Endodermal cell (in vitro differentiated cells): ENCODE measurements at regions not wholly inside any gene's neighbourhood (a gene's known extent, or its start where the extent isn't known, plus 50 kb on each side); places are given as distances from the start of the nearest gene placed in this dataset.

ENCODE experiments used
- DNase-seq: peaks from one replicate; pipeline ENCODE4 v3.0.0-alpha.2; 2017
- H3K27ac ChIP-seq: 2 replicates; pipeline ENCODE4 v1.5.1; 2013; ENCODE audit warnings: mild to moderate bottlenecking, low read depth, low read length, moderate library complexity
- H3K27me3 ChIP-seq: 2 replicates; pipeline ENCODE4 v1.6.1; 2013; ENCODE audit warnings: mild to moderate bottlenecking, low read length, moderate library complexity; ENCODE audit not compliant: insufficient read depth, control insufficient read depth, poor library complexity, severe bottlenecking
- H3K36me3 ChIP-seq: 2 replicates; pipeline ENCODE4 v1.7.0; 2013; ENCODE audit warnings: mild to moderate bottlenecking, low read length, moderate library complexity; ENCODE audit not compliant: control insufficient read depth, insufficient read depth
- H3K4me1 ChIP-seq: one replicate; pipeline ENCODE4 v1.7.0; 2013; ENCODE audit warnings: low read length; ENCODE audit not compliant: control insufficient read depth, insufficient read depth
- H3K4me3 ChIP-seq: 2 replicates; pipeline ENCODE4 v1.5.1; 2013; ENCODE audit warnings: mild to moderate bottlenecking, low read length, moderate library complexity
- H3K9ac ChIP-seq: 2 replicates; pipeline ENCODE4 v1.6.1; 2013; ENCODE audit warnings: mild to moderate bottlenecking, low read length, moderate library complexity; ENCODE audit not compliant: poor library complexity, severe bottlenecking; ENCODE audit errors: extremely low read depth
- H3K9me3 ChIP-seq: 2 replicates; pipeline ENCODE4 v1.6.1; 2013; ENCODE audit warnings: mild to moderate bottlenecking, low read length, moderate library complexity; ENCODE audit not compliant: control insufficient read depth
- H3K27ac Mint-ChIP-seq: 2 replicates; pipeline ENCODE4 v1.8.0; 2020; ENCODE audit warnings: mixed read lengths
- H3K27me3 Mint-ChIP-seq: 2 replicates; pipeline ENCODE4 v1.8.0; 2021; ENCODE audit warnings: mild to moderate bottlenecking, mixed read lengths; ENCODE audit not compliant: insufficient read depth
- H3K36me3 Mint-ChIP-seq: 2 replicates; pipeline ENCODE4 v1.8.0; 2020; ENCODE audit warnings: low read depth, mixed read lengths
- H3K4me1 Mint-ChIP-seq: 2 replicates; pipeline ENCODE4 v1.8.0; 2020; ENCODE audit warnings: mixed read lengths
- H3K4me3 Mint-ChIP-seq: 2 replicates; pipeline ENCODE4 v1.8.0; 2020; ENCODE audit warnings: mild to moderate bottlenecking, moderate library complexity, mixed read lengths
- H3K9me3 Mint-ChIP-seq: 2 replicates; pipeline ENCODE4 v1.8.0; 2020; ENCODE audit warnings: mild to moderate bottlenecking, mixed read lengths
- WGBS, 2 experiments: methylation state at CpG; one replicate each; pipeline versions ENCODE4 v1.1.5 to v1.1.7; 2013; ENCODE audit warnings: missing lambda C conversion rate in 2 of 2, mixed read lengths in 1 of 2; ENCODE audit not compliant: insufficient coverage in 1 of 2, insufficient read length in 1 of 2; 5-methylcytosine and 5-hydroxymethylcytosine counted together
- TF ChIP-seq, protein P1 (sequence below): fragments of 200-600 bp; sonication (generic); conservative IDR thresholded peaks from 2 replicates; pipeline ENCODE4 v1.5.0; 2021; ENCODE audit warnings: antibody characterized with exemption, mild to moderate bottlenecking

DNA sequence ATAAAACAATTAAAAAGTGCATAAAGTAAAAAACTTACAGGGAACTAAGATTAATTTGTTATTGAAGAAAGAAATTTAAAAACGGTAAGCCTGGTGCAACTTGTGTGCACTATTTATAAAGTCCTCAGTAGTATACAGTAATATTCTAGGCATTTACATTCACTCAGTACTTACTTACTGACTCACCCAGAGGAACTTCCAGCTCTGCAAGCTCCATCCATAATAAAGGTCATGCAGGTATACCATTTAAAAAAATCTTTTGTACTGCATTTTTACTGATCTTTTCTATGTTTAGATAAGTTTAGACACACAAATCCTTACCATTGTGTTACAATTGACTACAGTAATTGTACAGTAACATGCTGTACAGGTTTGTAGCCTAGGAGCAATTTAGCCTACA, 51.5 kb upstream of the NXPH2 start:
- TF ChIP-seq, protein P1, sequence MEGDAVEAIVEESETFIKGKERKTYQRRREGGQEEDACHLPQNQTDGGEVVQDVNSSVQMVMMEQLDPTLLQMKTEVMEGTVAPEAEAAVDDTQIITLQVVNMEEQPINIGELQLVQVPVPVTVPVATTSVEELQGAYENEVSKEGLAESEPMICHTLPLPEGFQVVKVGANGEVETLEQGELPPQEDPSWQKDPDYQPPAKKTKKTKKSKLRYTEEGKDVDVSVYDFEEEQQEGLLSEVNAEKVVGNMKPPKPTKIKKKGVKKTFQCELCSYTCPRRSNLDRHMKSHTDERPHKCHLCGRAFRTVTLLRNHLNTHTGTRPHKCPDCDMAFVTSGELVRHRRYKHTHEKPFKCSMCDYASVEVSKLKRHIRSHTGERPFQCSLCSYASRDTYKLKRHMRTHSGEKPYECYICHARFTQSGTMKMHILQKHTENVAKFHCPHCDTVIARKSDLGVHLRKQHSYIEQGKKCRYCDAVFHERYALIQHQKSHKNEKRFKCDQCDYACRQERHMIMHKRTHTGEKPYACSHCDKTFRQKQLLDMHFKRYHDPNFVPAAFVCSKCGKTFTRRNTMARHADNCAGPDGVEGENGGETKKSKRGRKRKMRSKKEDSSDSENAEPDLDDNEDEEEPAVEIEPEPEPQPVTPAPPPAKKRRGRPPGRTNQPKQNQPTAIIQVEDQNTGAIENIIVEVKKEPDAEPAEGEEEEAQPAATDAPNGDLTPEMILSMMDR = no peak
- peaks cover 5% of the 10 kb centered on the region for H3K27me3 Mint-ChIP-seq
- no peaks in the 10 kb centered on the region for H3K36me3 Mint-ChIP-seq
- Histone ChIP-seq H3K36me3 (no peaks in the 10 kb centered on the region), H3K4me1 (no peaks in the 10 kb centered on the region), H3K9ac (no peak overlapping the region), H3K9me3 (no peaks in the 10 kb centered on the region), H3K4me3 (no peak overlapping the region), H3K27me3 (no peaks in the 10 kb centered on the region), H3K27ac (no peak overlapping the region)
- no peak for DNase-seq
- no peak overlapping the region for H3K27ac Mint-ChIP-seq
- no peak overlapping the region for H3K4me3 Mint-ChIP-seq
- no peaks in the 10 kb centered on the region for H3K9me3 Mint-ChIP-seq
- WGBS, 2 experiments = 89% methylated on average over 1 of the region's 1 CpG; no CpG with 5 or more reads in 1 of the 2 experiments
- peaks cover 3% of the 10 kb centered on the region for H3K4me1 Mint-ChIP-seq

GRCh38 chr2:138831154-138831553, 51.0 kb upstream of the NXPH2 start:
- Mint-ChIP-seq H3K36me3 (no peaks in the 10 kb centered on the region), H3K4me1 (peaks cover 3% of the 10 kb centered on the region), H3K4me3 (no peak overlapping the region), H3K27me3 (peaks cover 5% of the 10 kb centered on the region), H3K27ac (no peak overlapping the region), H3K9me3 (no peaks in the 10 kb centered on the region)
- H3K36me3 ChIP-seq = no peaks in the 10 kb centered on the region
- no peaks in the 10 kb centered on the region for H3K9me3 ChIP-seq
- WGBS, 2 experiments = 82% methylated on average over 1 of the region's 2 CpGs; no CpG with 5 or more reads in 1 of the 2 experiments
- TF ChIP-seq, protein P1 = no peak
- H3K27ac ChIP-seq = no peak overlapping the region
- no peak overlapping the region for H3K9ac ChIP-seq
- H3K27me3 ChIP-seq = no peaks in the 10 kb centered on the region
- DNase-seq = no peak
- H3K4me3 ChIP-seq = no peak overlapping the region
- no peaks in the 10 kb centered on the region for H3K4me1 ChIP-seq

DNA sequence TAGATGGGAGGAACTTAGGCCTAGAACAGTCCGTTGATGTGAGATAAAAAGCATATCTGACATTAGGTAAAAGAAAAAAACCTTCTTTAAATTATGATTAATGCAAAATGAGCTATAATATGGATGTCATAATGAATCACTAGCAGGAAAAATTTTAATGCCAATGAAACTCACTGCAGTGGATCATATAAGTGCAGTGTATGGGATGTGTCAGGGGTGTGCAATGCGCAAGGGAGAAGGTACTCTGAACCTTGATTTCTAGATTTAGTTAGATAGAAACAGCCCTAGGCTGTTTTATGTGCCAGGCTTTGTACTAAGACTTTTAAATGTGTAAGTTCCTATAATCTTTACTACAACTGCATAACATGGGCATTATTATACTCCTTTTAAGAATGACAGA, 50.4 kb upstream of the NXPH2 start:
- TF ChIP-seq, protein P1 = no peak
- Histone ChIP-seq H3K4me1 (no peaks in the 10 kb centered on the region), H3K9me3 (no peaks in the 10 kb centered on the region), H3K27me3 (no peaks in the 10 kb centered on the region), H3K9ac (no peak overlapping the region), H3K4me3 (no peak overlapping the region), H3K27ac (no peak overlapping the region), H3K36me3 (no peaks in the 10 kb centered on the region)
- WGBS, 2 experiments = 93 to 100% methylated on average over 1 to 2 of the region's 2 CpGs
- H3K27ac Mint-ChIP-seq = no peak overlapping the region
- no peak for DNase-seq
- no peaks in the 10 kb centered on the region for H3K9me3 Mint-ChIP-seq
- peaks cover 3% of the 10 kb centered on the region for H3K4me1 Mint-ChIP-seq
- H3K27me3 Mint-ChIP-seq = peaks cover 5% of the 10 kb centered on the region
- no peak overlapping the region for H3K4me3 Mint-ChIP-seq
- no peaks in the 10 kb centered on the region for H3K36me3 Mint-ChIP-seq
